DOHH2 (cell line): ENCODE measurements at regions not wholly inside any gene's neighbourhood (a gene's known extent, or its start where the extent isn't known, plus 50 kb on each side); places are given as distances from the start of the nearest gene placed in this dataset.

Experiments used
- H3F3A ChIP-seq: fragments of 200-600 bp; sonication (generic), shearing (Covaris generic); 2 replicates; pipeline ENCODE4 v1.6.0; 2016; ENCODE audit warnings: antibody characterized with exemption, mild to moderate bottlenecking; ENCODE audit not compliant: control insufficient read depth, insufficient read depth
- H3K27ac ChIP-seq: fragments of 200-600 bp; sonication (generic); 2 replicates; pipeline ENCODE4 v1.5.1; 2014; ENCODE audit warnings: low read depth, mild to moderate bottlenecking, low read length, moderate library complexity
- H3K27me3 ChIP-seq: fragments of 200-600 bp; sonication (generic); 2 replicates; pipeline ENCODE4 v1.6.1; 2014; ENCODE audit warnings: mild to moderate bottlenecking, low read length, mixed read lengths; ENCODE audit not compliant: control insufficient read depth
- H3K36me3 ChIP-seq: fragments of 200-600 bp; sonication (generic); 2 replicates; pipeline ENCODE4 v1.6.1; 2014; ENCODE audit warnings: mild to moderate bottlenecking, low read length, moderate library complexity, mixed read lengths; ENCODE audit not compliant: control insufficient read depth
- H3K4me1 ChIP-seq: fragments of 200-600 bp; sonication (generic); 2 replicates; pipeline ENCODE4 v1.6.1; 2014; ENCODE audit warnings: mild to moderate bottlenecking, low read length, mixed read lengths; ENCODE audit not compliant: control insufficient read depth
- H3K4me2 ChIP-seq: fragments of 200-600 bp; sonication (generic); 2 replicates; pipeline ENCODE4 v1.6.0; 2014; ENCODE audit warnings: mild to moderate bottlenecking, low read length, moderate library complexity
- H3K4me3 ChIP-seq: fragments of 200-600 bp; sonication (generic); 2 replicates; pipeline ENCODE4 v1.5.1; 2014; ENCODE audit warnings: mild to moderate bottlenecking, low read length, mixed read lengths
- H3K79me2 ChIP-seq: fragments of 200-600 bp; sonication (generic); 2 replicates; pipeline ENCODE4 v1.6.1; 2014; ENCODE audit warnings: mild to moderate bottlenecking, low read length, mixed read lengths; ENCODE audit not compliant: control insufficient read depth
- H3K9me2 ChIP-seq: fragments of 200-600 bp; sonication (generic); replicated peaks from 2 replicates; pipeline ENCODE4 v1.6.1; 2014; ENCODE audit warnings: mild to moderate bottlenecking, low read length, mixed read lengths; ENCODE audit not compliant: control insufficient read depth
- H3K9me3 ChIP-seq: fragments of 200-600 bp; sonication (generic); 2 replicates; pipeline ENCODE4 v1.6.1; 2014; ENCODE audit warnings: antibody characterized with exemption, low read length, mixed read lengths; ENCODE audit not compliant: control insufficient read depth, insufficient read depth
- H4K20me1 ChIP-seq: fragments of 200-600 bp; sonication (generic); 2 replicates; pipeline ENCODE4 v1.6.0; 2014; ENCODE audit warnings: low read depth, mild to moderate bottlenecking, antibody characterized with exemption, low read length, moderate library complexity; ENCODE audit not compliant: control insufficient read depth, insufficient read depth
- EZH2phosphoT487 ChIP-seq: fragments of 200-600 bp; sonication (generic); IDR thresholded peaks from 2 replicates; pipeline ENCODE4 v1.6.1; 2017; ENCODE audit warnings: borderline replicate concordance, mild to moderate bottlenecking, antibody characterized with exemption, low read length, moderate library complexity, mixed read lengths
- TF ChIP-seq, protein P1 (sequence below): fragments of 200-600 bp; sonication (generic); IDR thresholded peaks from one replicate; pipeline ENCODE4 v1.5.1; 2014; ENCODE audit warnings: antibody characterized with exemption, mild to moderate bottlenecking, low read depth, low read length; ENCODE audit not compliant: poor library complexity, severe bottlenecking

DNA sequence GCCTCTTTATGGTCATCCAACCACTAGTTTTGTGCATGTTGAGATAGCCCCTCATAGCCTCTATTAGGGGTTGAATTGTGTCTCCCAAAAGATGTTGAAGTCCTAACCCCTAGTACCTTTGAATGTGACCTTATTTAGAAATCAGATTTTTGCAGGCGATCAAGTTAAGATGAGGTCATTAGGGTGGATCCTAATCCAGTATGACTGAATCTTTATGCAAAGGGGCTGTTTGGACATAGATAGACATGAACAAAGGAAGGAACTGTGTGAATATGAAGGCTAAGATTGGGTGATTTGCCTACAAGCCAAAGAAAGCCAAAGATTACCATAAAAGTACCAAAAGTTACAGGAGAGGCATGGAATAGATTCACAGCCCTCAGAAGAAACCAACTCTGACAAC is 209.6 kb downstream of the NUAK1 start:
- Histone ChIP-seq H3F3A (no peaks in the 10 kb centered on the region), H3K4me3 (no peak overlapping the region), H3K27me3 (no peaks in the 10 kb centered on the region), H3K9me3 (peaks cover 2% of the 10 kb centered on the region; the same call in 1 of the 2 replicates), H3K79me2 (no peaks in the 10 kb centered on the region), H3K9me2 (no peaks in the 10 kb centered on the region), H4K20me1 (no peaks in the 10 kb centered on the region), H3K4me1 (no peaks in the 10 kb centered on the region), H3K36me3 (no peaks in the 10 kb centered on the region), H3K27ac (no peak overlapping the region), H3K4me2 (no peak overlapping the region)
- TF ChIP-seq, protein P1, sequence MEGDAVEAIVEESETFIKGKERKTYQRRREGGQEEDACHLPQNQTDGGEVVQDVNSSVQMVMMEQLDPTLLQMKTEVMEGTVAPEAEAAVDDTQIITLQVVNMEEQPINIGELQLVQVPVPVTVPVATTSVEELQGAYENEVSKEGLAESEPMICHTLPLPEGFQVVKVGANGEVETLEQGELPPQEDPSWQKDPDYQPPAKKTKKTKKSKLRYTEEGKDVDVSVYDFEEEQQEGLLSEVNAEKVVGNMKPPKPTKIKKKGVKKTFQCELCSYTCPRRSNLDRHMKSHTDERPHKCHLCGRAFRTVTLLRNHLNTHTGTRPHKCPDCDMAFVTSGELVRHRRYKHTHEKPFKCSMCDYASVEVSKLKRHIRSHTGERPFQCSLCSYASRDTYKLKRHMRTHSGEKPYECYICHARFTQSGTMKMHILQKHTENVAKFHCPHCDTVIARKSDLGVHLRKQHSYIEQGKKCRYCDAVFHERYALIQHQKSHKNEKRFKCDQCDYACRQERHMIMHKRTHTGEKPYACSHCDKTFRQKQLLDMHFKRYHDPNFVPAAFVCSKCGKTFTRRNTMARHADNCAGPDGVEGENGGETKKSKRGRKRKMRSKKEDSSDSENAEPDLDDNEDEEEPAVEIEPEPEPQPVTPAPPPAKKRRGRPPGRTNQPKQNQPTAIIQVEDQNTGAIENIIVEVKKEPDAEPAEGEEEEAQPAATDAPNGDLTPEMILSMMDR, result no peak
- TF ChIP-seq EZH2phosphoT487, result no peak

DNA sequence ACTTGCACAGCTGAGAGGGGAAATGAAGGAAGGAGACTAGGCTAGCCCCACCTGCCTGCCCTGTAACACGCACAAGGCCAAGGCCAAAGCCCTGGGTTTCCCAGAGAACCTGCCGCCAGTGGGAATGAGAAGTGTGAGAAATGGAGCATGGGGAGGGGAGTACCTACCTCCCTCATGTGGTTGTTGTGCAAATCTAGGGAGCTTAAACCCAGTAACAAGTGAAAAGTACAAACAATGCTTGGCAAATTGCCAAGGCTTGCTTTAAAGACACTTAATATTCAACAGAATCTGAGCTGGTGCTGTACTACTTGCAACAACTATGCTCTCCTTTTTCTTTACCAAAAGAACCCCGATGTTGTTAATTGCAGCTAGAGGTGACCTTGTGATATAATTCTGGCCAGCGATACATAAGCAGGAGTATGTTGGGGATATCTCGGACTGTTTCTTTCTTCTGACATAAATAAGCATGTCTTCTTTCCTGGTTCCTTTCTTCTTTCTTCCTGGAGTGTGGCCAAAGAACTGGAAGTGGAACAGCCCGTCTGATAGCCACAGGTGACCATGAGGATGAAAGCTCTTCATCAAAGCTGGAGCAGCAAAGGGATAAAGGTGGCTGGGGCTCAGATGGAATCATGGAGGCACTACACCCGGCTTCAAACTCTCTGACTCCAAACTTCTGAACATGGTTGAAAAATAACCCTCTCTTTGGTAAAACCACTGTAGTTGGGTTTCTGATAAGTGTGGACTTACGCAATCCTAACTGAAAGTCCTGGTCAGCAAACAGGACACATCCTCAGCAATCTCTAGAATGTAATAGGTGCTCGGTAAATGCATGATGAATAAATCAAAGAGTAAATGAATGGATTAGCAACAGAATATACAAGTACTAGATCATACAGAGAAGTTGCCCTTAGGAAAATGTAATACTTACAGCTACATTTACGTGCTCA is 207.9 kb downstream of the NUAK1 start:
- Histone ChIP-seq H3K4me3 (no peak overlapping the region), H3K4me1 (no peaks in the 10 kb centered on the region), H4K20me1 (no peaks in the 10 kb centered on the region), H3K9me2 (no peaks in the 10 kb centered on the region), H3K27ac (no peak overlapping the region), H3F3A (no peaks in the 10 kb centered on the region), H3K36me3 (no peaks in the 10 kb centered on the region), H3K4me2 (no peak overlapping the region), H3K27me3 (no peaks in the 10 kb centered on the region), H3K9me3 (peaks cover 2% of the 10 kb centered on the region; the same call in 1 of the 2 replicates), H3K79me2 (no peaks in the 10 kb centered on the region)
- TF ChIP-seq, protein P1, result no peak
- no peak for TF ChIP-seq EZH2phosphoT487

DNA sequence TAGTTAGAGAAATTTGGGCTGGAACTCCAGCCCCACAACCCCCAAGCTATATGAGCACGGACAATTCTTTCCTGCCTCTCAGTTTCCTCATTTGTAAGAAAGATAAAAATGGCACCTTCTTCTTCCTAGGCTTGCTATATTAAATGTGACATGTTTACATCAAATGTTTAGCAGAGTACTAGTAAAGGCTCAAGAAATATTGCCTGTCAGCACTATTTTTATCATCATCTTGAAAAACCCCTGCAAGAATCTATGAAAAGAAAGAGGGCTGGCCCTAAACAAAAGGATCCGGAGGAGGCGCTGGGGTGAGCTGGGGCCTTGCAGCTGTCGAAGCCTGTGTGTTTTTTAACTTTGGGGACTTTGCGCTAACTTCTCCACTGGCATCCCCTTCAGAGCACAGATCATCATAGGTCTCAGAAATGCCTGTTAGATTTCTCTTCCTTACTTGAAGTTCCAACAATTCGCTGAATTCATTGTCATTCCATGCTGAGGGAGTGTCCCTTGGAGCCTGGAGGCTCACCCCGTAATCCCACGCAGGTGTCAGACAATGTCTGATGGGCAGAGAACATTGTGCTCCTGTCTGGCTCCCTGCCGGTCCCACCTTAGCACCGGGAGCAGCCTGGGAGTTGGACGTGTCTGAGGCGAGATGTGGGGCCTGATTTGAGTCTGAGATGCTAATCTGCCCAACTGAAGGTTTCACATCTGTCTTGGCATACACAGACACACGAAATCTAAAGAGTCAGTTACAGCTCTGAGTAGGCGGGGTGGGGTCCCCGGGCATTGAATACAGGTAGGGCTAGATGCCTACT is 206.8 kb downstream of the NUAK1 start:
- Histone ChIP-seq H3K27me3 (no peaks in the 10 kb centered on the region), H3K4me3 (no peak overlapping the region), H3K36me3 (no peaks in the 10 kb centered on the region), H3K9me3 (no peaks in the 10 kb centered on the region), H3K4me1 (no peaks in the 10 kb centered on the region), H3K79me2 (no peaks in the 10 kb centered on the region), H3K9me2 (no peaks in the 10 kb centered on the region), H3K4me2 (no peak overlapping the region), H4K20me1 (no peaks in the 10 kb centered on the region), H3F3A (no peaks in the 10 kb centered on the region), H3K27ac (no peak overlapping the region)
- TF ChIP-seq, protein P1, result no peak
- no peak for TF ChIP-seq EZH2phosphoT487
